Trophoblast cell (in vitro differentiated cells and primary cell): ENCODE measurements at regions not wholly inside any gene's neighbourhood (a gene's known extent, or its start where the extent isn't known, plus 50 kb on each side); places are given as distances from the start of the nearest gene placed in this dataset.

Source experiments
- DNase-seq, 2 donors: peaks; one replicate each; pipeline ENCODE4 v3.0.0-alpha.2; 2016
- H2AFZ ChIP-seq: 2 replicates; pipeline ENCODE4 v1.6.1; 2013; ENCODE audit warnings: low read length, moderate library complexity, mild to moderate bottlenecking; ENCODE audit not compliant: insufficient read depth, poor library complexity
- H2AK5ac ChIP-seq: 2 replicates; pipeline ENCODE4 v1.6.1; 2013; ENCODE audit warnings: mild to moderate bottlenecking, low read length
- H2BK120ac ChIP-seq: 2 replicates; pipeline ENCODE4 v1.6.1; 2013; ENCODE audit warnings: low read length, mild to moderate bottlenecking, moderate library complexity; ENCODE audit not compliant: insufficient read depth, poor library complexity
- H2BK12ac ChIP-seq: 2 replicates; pipeline ENCODE4 v1.6.1; 2013; ENCODE audit warnings: mild to moderate bottlenecking, low read length, moderate library complexity
- H2BK5ac ChIP-seq: 2 replicates; pipeline ENCODE4 v1.6.1; 2013; ENCODE audit warnings: low read length, low read depth, moderate library complexity, mild to moderate bottlenecking; ENCODE audit not compliant: poor library complexity
- H3K14ac ChIP-seq: 2 replicates; pipeline ENCODE4 v1.6.1; 2013; ENCODE audit warnings: mild to moderate bottlenecking, low read length
- H3K18ac ChIP-seq: 2 replicates; pipeline ENCODE4 v1.6.1; 2013; ENCODE audit warnings: mild to moderate bottlenecking, low read length
- H3K23ac ChIP-seq: 2 replicates; pipeline ENCODE4 v1.6.1; 2013; ENCODE audit warnings: low read length
- H3K27ac ChIP-seq: 2 replicates; pipeline ENCODE4 v1.5.1; 2013; ENCODE audit warnings: low read depth, mild to moderate bottlenecking, inconsistent platforms, low read length, moderate library complexity
- H3K27me3 ChIP-seq: 2 replicates; pipeline ENCODE4 v1.6.1; 2013; ENCODE audit warnings: inconsistent platforms, mild to moderate bottlenecking, low read length, moderate library complexity; ENCODE audit not compliant: insufficient read depth
- H3K36me3 ChIP-seq, 2 experiments: 1 replicate in 1 of 2; 2 replicates in 1 of 2; pipeline ENCODE4 v1.6.1; 2013; ENCODE audit warnings: low read length in 2 of 2, mild to moderate bottlenecking in 2 of 2, moderate library complexity in 1 of 2; ENCODE audit not compliant: insufficient read depth in 2 of 2, control insufficient read depth in 1 of 2
- H3K4ac ChIP-seq: 2 replicates; pipeline ENCODE4 v1.6.1; 2013; ENCODE audit warnings: low read depth, mild to moderate bottlenecking, low read length, moderate library complexity
- H3K4me1 ChIP-seq, 2 experiments: 1 replicate in 1 of 2; 2 replicates in 1 of 2; pipeline ENCODE4 v1.6.1; 2013; ENCODE audit warnings: low read length in 2 of 2, mild to moderate bottlenecking in 2 of 2, moderate library complexity in 1 of 2; ENCODE audit not compliant: insufficient read depth in 2 of 2, control insufficient read depth in 1 of 2
- H3K4me2 ChIP-seq: 2 replicates; pipeline ENCODE4 v1.6.1; 2013; ENCODE audit warnings: inconsistent platforms, mild to moderate bottlenecking, low read length, moderate library complexity
- H3K4me3 ChIP-seq: 2 replicates; pipeline ENCODE4 v1.5.1; 2013; ENCODE audit warnings: mild to moderate bottlenecking, low read depth, low read length, inconsistent platforms
- H3K79me1 ChIP-seq: one replicate; pipeline ENCODE4 v1.6.1; 2013; ENCODE audit warnings: low read length
- H3K79me2 ChIP-seq: 2 replicates; pipeline ENCODE4 v1.6.1; 2013; ENCODE audit warnings: low read length, mild to moderate bottlenecking; ENCODE audit not compliant: control insufficient read depth, insufficient read depth, poor library complexity
- H3K9ac ChIP-seq: 2 replicates; pipeline ENCODE4 v1.6.1; 2013; ENCODE audit warnings: mild to moderate bottlenecking, low read length
- H3K9me3 ChIP-seq: 2 replicates; pipeline ENCODE4 v1.6.1; 2013; ENCODE audit warnings: low read depth, mild to moderate bottlenecking, control low read depth, inconsistent platforms, low read length; ENCODE audit not compliant: insufficient read depth
- H4K12ac ChIP-seq: 2 replicates; pipeline ENCODE4 v1.6.1; 2013; ENCODE audit warnings: low read depth, mild to moderate bottlenecking, low read length, moderate library complexity
- H4K8ac ChIP-seq: 2 replicates; pipeline ENCODE4 v1.6.1; 2013; ENCODE audit warnings: low read depth, mild to moderate bottlenecking, low read length, moderate library complexity
- H4K91ac ChIP-seq: one replicate; pipeline ENCODE4 v1.6.1; 2013; ENCODE audit warnings: low read depth, mild to moderate bottlenecking, low read length, moderate library complexity
- WGBS: extraction: QIAGEN DNeasy Blood & Tissue Kit; methylation state at CpG from one replicate; pipeline ENCODE4 v1.1.7; 2013; ENCODE audit warnings: missing lambda C conversion rate; ENCODE audit not compliant: insufficient read length, insufficient coverage; ENCODE audit errors: extremely low coverage; 5-methylcytosine and 5-hydroxymethylcytosine counted together

DNA sequence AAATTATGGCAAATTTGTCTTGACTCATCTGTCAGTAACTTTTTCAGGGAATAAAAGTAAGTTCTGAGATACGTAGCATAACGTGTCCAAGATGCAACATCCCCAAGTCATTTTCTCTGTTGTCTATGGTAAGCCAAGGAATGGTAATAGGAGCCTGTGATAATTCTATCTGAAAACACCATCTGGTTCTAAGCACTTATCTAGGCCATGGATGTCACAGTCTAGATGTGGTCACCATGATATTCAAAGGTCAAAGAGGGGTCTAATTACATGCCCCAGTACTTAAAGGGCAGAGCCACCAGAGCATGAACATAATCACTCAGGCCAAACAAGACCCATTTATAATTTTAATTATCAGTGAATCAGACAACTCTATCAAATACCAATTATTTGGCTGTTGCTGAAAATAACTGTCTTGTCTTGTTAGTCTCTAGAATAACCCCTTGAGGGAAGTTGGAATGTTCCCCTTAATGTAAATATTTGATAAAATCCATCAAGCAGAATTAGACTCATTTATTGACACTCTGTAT lies 225.1 kb upstream of the MPPED2 start:
- no peak overlapping the region for H4K8ac ChIP-seq
- H4K91ac ChIP-seq = no peak overlapping the region
- H3K4ac ChIP-seq = no peak overlapping the region
- no peak overlapping the region for H2BK5ac ChIP-seq
- no peak overlapping the region for H3K14ac ChIP-seq
- no peak overlapping the region for H2BK12ac ChIP-seq
- H2AFZ ChIP-seq = no peak overlapping the region
- H3K79me2 ChIP-seq = no peaks in the 10 kb centered on the region
- H2BK120ac ChIP-seq = no peak overlapping the region
- H3K4me3 ChIP-seq = no peak overlapping the region
- no peak overlapping the region for H3K27ac ChIP-seq
- no CpG with 5 or more reads among the region's 2 CpGs for WGBS
- no peaks in the 10 kb centered on the region for H3K36me3 ChIP-seq
- H3K23ac ChIP-seq = no peak overlapping the region
- H4K12ac ChIP-seq = no peak overlapping the region
- H2AK5ac ChIP-seq = no peak overlapping the region
- H3K18ac ChIP-seq = no peak overlapping the region
- no peak overlapping the region for H3K4me2 ChIP-seq
- no peak overlapping the region for H3K9ac ChIP-seq
- no peaks in the 10 kb centered on the region for H3K9me3 ChIP-seq
- no peaks in the 10 kb centered on the region for H3K27me3 ChIP-seq
- H3K4me1 ChIP-seq = no peaks in the 10 kb centered on the region
- no peaks in the 10 kb centered on the region for H3K79me1 ChIP-seq
- DNase-seq = no peak

DNA sequence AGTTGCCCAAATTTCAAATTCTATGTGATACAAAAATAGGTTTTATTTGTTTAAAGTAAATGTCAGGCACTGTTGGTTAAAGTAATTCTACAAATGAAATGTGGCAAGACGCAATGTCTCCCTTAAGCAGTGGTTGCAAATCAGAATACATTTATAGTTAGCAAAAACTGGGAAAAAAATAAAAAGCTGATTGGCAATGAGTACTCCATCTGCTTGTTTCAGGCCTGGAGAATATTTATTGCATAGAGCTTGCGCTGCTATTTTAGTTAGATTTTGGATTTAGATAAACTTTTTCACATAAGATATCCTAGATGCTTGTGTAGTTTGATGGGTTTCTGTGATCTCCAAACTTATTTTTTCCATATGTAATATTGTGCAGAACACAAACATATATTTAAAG lies 224.0 kb upstream of the MPPED2 start:
- Histone ChIP-seq H3K23ac (no peak overlapping the region), H3K4me1 (no peaks in the 10 kb centered on the region), H2AK5ac (no peak overlapping the region), H3K14ac (no peak overlapping the region), H3K18ac (no peak overlapping the region), H2BK5ac (no peak overlapping the region), H3K27me3 (no peaks in the 10 kb centered on the region), H4K8ac (no peak overlapping the region), H3K9me3 (no peaks in the 10 kb centered on the region), H4K12ac (no peak overlapping the region), H3K4me3 (no peak overlapping the region), H2AFZ (no peak overlapping the region), H3K79me1 (no peaks in the 10 kb centered on the region), H3K4me2 (no peak overlapping the region), H3K9ac (no peak overlapping the region), H3K4ac (no peak overlapping the region), H3K79me2 (no peaks in the 10 kb centered on the region), H4K91ac (no peak overlapping the region), H3K36me3 (no peaks in the 10 kb centered on the region), H3K27ac (no peak overlapping the region), H2BK12ac (no peak overlapping the region), H2BK120ac (no peak overlapping the region)
- DNase-seq = no peak
- WGBS = no CpG with 5 or more reads among the region's 2 CpGs

GRCh38 chr11:30801357-30801756 lies 215.2 kb upstream of the MPPED2 start:
- Histone ChIP-seq H3K79me1 (no peaks in the 10 kb centered on the region), H2BK12ac (no peak overlapping the region), H2BK120ac (no peak overlapping the region), H3K9ac (no peak overlapping the region), H3K79me2 (no peaks in the 10 kb centered on the region), H3K14ac (no peak overlapping the region), H3K23ac (no peak overlapping the region), H3K36me3 (no peaks in the 10 kb centered on the region), H2AFZ (no peak overlapping the region), H2AK5ac (no peak overlapping the region), H3K4ac (no peak overlapping the region), H3K18ac (no peak overlapping the region), H3K4me2 (no peak overlapping the region), H4K8ac (no peak overlapping the region), H3K4me3 (no peak overlapping the region), H3K9me3 (no peaks in the 10 kb centered on the region), H2BK5ac (no peak overlapping the region), H4K12ac (no peak overlapping the region), H3K4me1 (no peaks in the 10 kb centered on the region), H3K27me3 (no peaks in the 10 kb centered on the region), H3K27ac (no peak overlapping the region), H4K91ac (no peak overlapping the region)
- no CpG with 5 or more reads among the region's 4 CpGs for WGBS
- no peak for DNase-seq

DNA sequence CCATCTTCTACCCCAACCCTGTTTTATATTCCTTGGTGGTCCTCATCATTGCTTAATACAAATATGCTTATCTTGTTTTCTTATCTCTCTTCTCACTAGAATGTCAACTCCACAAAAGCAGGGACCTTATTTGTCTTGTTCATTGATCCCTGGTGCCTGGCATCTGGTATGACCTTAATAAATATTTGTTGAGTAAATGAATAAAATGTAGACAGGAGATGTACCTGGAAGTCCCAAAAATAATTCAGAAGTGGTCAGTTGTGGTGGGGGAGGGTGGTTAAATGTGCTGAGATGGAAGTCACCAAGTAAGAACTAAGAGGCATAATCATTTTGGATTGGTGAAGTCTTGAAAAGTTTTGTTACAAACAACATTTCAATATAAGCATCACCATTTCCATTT lies 214.8 kb upstream of the MPPED2 start:
- no peaks in the 10 kb centered on the region for H3K79me1 ChIP-seq
- no peaks in the 10 kb centered on the region for H3K4me1 ChIP-seq
- no peaks in the 10 kb centered on the region for H3K27me3 ChIP-seq
- no peaks in the 10 kb centered on the region for H3K9me3 ChIP-seq
- no peaks in the 10 kb centered on the region for H3K79me2 ChIP-seq
- no peak overlapping the region for H4K91ac ChIP-seq
- no peak for DNase-seq
- no peak overlapping the region for H2BK5ac ChIP-seq
- no peak overlapping the region for H3K27ac ChIP-seq
- no peaks in the 10 kb centered on the region for H3K36me3 ChIP-seq
- H3K4me2 ChIP-seq = no peak overlapping the region
- no peak overlapping the region for H4K8ac ChIP-seq
- H2BK120ac ChIP-seq = no peak overlapping the region
- no peak overlapping the region for H4K12ac ChIP-seq
- no peak overlapping the region for H3K9ac ChIP-seq
- no peak overlapping the region for H2AK5ac ChIP-seq
- no peak overlapping the region for H3K4ac ChIP-seq
- no peak overlapping the region for H3K4me3 ChIP-seq
- H3K23ac ChIP-seq = no peak overlapping the region
- H2AFZ ChIP-seq = no peak overlapping the region
- no peak overlapping the region for H2BK12ac ChIP-seq
- H3K14ac ChIP-seq = no peak overlapping the region
- no peak overlapping the region for H3K18ac ChIP-seq
